Central memory CD8-positive, alpha-beta T cell (primary cell): ENCODE measurements at regions not wholly inside any gene's neighbourhood (a gene's known extent, or its start where the extent isn't known, plus 50 kb on each side); places are given as distances from the start of the nearest gene placed in this dataset.
"Not testable (repeated sequence)": the region's sequence is repeated elsewhere in the genome, so short reads cannot be mapped to it uniquely, and the experiment has no call there.

Source experiments
- ATAC-seq: fragments of 150-1000 bp; cut with Tn5 transposase; replicated peaks from 2 replicates; pipeline ENCODE4 v1.10.0; 2022; ENCODE audit warnings: mild to moderate bottlenecking, moderate FRiP score, moderate number of reproducible peaks; ENCODE audit not compliant: poor library complexity, severe bottlenecking; ENCODE audit errors: extremely low read depth
- DNase-seq, 2 donors: peaks; one replicate each; pipeline ENCODE4 v3.0.0; 2021; ENCODE audit warnings: low spot score in 2 of 2
- H3K27ac Mint-ChIP-seq: one replicate; pipeline ENCODE4 v1.8.0; 2022; ENCODE audit warnings: low read depth, mild to moderate bottlenecking, moderate library complexity, mixed read lengths
- H3K27me3 Mint-ChIP-seq: one replicate; pipeline ENCODE4 v1.8.0; 2022; ENCODE audit warnings: mixed read lengths
- H3K36me3 Mint-ChIP-seq: one replicate; pipeline ENCODE4 v1.8.0; 2022; ENCODE audit warnings: mild to moderate bottlenecking, moderate library complexity, mixed read lengths; ENCODE audit not compliant: insufficient read depth
- H3K4me1 Mint-ChIP-seq: one replicate; pipeline ENCODE4 v1.8.0; 2022; ENCODE audit warnings: mixed read lengths
- H3K4me3 Mint-ChIP-seq: one replicate; pipeline ENCODE4 v1.8.0; 2022; ENCODE audit warnings: mild to moderate bottlenecking, moderate library complexity, mixed read lengths
- H3K9me3 Mint-ChIP-seq: one replicate; pipeline ENCODE4 v1.8.0; 2022; ENCODE audit warnings: mixed read lengths

DNA sequence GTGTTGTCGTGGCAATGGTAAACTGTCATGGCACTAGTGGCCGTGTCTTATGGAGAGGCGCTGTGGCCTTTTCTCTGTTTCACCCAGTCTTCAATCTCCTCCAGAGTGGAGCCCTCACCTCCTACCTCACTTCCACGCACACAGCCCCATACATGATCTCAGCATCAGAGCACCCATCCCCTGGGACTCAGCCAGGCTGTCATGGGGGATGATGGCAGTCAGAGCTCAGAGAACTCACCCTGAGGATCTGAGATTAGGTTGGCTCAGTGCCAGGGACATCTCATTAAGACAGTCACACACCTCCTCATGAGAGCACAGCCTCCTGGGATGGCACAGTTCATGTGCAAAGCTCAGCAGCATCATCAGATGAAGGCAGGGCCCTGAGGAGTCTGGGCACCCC lies 316.3 kb downstream of the ADGRD1 start:
- H3K4me3 Mint-ChIP-seq, ATAC-seq, H3K4me1 Mint-ChIP-seq: not testable (repeated sequence)

DNA sequence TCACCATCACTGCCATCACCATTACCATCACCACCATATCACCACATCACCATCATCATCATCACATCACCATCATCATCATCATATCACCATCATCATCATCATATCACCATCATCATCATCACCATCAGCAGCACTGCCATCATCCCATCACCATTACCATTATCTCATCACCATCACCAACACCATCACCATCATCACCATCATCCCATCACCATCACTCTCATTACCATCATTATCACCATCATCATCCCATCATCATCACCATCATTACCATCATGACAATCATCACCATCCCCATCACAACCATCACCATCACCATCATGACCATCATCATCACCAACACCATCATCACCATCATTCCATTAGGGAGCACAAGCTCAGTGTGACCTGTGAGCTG lies 318.0 kb downstream of the ADGRD1 start:
- no peaks in the 10 kb centered on the region for H3K9me3 Mint-ChIP-seq
- no peak overlapping the region for H3K27ac Mint-ChIP-seq
- H3K4me1 Mint-ChIP-seq, result no peaks in the 10 kb centered on the region
- no peak overlapping the region for H3K4me3 Mint-ChIP-seq
- H3K27me3 Mint-ChIP-seq, result no peaks in the 10 kb centered on the region
- no peak for DNase-seq
- no peaks in the 10 kb centered on the region for H3K36me3 Mint-ChIP-seq
- ATAC-seq, result no peak

More for the DNA sequence above, 316.3 kb downstream of the ADGRD1 start:
- H3K27ac Mint-ChIP-seq, H3K27me3 Mint-ChIP-seq, H3K36me3 Mint-ChIP-seq, DNase-seq, H3K9me3 Mint-ChIP-seq: not testable (repeated sequence)

DNA sequence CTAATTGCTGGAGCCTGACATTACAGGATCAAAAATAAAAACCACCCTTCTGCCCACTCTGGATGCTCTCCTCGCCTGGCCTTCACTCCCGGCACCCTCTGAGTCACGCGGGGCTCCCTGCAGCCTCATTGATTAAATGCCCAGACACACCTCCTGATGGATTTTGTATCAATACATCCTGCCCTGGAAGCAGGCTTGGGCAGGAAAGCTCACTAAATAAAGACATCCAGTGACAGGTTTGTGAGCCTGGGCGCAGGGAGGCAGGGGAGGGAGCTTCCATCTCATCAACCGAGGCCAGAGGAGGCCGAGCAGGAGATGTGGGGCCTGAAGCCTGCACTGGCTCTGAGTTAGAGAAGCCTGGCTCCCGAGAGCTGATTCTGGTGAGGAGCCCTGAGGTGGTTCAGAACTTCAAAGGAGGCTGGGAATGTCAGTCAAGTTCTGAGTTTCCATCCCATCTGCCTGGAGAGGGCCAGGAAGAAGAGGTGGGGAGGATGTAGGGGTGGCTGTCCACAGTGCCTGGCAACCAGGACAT lies 318.6 kb downstream of the ADGRD1 start:
- not testable (repeated sequence) for H3K4me3 Mint-ChIP-seq, H3K36me3 Mint-ChIP-seq, DNase-seq, H3K9me3 Mint-ChIP-seq, ATAC-seq, H3K27ac Mint-ChIP-seq, H3K27me3 Mint-ChIP-seq, H3K4me1 Mint-ChIP-seq

DNA sequence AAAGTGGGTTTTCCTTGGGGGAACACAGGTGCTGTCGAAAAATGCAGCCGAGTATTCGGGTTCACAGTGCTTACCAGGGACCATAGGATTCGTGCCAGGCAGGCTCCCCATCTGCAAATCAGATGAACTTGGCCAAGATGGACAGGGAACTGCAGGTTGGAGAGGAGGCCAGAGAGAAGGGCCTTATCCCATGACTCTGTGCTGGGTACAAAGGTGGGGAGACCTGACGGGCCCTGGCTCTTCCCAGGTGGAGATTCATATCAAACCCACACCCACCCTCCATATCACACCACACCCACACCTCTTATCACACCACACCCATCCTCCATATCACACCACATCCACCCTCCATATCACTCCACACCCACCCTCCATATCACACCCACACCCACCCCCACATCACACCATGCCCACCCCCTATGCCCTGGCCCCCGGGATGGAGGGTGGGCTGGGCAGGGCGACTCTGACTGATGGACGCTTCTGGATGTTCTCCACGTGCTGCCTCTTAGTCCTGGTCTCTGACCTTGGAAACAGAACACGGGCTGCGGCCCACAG lies 319.7 kb downstream of the ADGRD1 start:
- Mint-ChIP-seq H3K27me3 (no peaks in the 10 kb centered on the region), H3K4me1 (no peaks in the 10 kb centered on the region), H3K9me3 (no peaks in the 10 kb centered on the region), H3K4me3 (no peak overlapping the region), H3K27ac (no peak overlapping the region), H3K36me3 (no peaks in the 10 kb centered on the region)
- DNase-seq, result no peak
- no peak for ATAC-seq

DNA sequence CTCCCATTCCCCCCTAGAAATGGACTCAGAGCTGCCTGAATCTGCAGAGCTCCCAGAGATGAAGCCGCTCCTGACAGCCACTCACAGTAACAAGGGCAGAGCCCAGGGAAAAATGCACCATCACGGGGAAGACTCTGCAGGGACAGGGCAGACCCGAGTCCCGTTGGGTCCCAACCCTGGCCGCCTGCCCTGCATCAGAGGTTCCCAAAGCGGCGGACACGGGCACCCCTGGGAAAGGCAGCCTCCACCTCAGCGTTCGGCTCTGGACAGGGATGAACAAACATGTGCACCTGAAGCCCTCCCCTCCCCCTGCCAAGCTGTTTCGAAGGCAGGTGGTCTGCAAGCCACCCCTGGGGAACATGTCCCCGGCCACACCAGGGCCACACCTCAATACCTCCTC lies 320.4 kb downstream of the ADGRD1 start:
- ATAC-seq (no peak), DNase-seq (no peak)
- Mint-ChIP-seq H3K27ac (no peak overlapping the region), H3K9me3 (no peaks in the 10 kb centered on the region), H3K4me1 (no peaks in the 10 kb centered on the region), H3K36me3 (no peaks in the 10 kb centered on the region), H3K27me3 (no peaks in the 10 kb centered on the region), H3K4me3 (no peak overlapping the region)

DNA sequence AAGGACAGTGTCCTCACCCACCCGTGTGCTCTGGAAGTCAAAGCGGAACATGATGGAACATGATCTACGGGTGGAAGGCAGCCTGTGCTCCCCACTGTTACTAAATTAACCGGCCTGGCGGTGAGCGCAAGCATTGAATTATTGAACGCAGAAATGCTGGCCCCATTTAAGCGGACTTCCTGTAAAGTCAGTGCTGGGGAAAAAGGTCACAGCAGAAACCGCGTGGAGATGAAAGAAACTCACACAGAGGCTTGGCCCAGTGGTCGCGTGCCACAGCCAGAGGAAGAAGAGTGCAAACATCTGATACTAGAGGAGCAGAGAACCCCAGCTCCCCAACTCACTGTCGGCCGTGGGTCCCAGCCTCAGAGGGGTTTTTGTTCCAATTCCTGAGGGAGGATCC lies 321.2 kb downstream of the ADGRD1 start:
- H3K27ac Mint-ChIP-seq, result no peak overlapping the region
- H3K9me3 Mint-ChIP-seq, result no peaks in the 10 kb centered on the region
- no peaks in the 10 kb centered on the region for H3K27me3 Mint-ChIP-seq
- H3K4me3 Mint-ChIP-seq, result no peak overlapping the region
- ATAC-seq (no peak), DNase-seq (no peak)
- no peaks in the 10 kb centered on the region for H3K4me1 Mint-ChIP-seq
- no peaks in the 10 kb centered on the region for H3K36me3 Mint-ChIP-seq

DNA sequence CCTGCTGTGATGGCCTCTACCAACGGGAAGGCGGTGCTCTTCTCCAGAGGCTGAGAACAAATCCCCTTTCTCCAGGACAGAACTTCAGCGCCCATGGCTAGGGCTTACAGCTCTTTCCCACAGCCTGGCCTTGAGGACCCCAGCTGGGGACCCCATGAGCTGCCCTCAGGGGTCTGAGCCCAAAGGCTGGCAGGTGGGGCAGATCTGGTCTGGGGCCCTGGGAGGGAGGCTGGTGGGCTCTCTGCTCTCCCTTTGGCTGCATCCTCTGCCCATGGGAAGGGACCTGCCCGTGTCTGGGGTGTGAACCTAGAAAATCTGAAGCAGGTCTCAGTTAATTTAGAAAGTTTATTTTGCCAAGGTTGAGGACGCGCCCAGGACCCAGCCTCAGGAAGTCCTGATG lies 322.1 kb downstream of the ADGRD1 start:
- no peaks in the 10 kb centered on the region for H3K36me3 Mint-ChIP-seq
- no peak for DNase-seq
- no peak for ATAC-seq
- H3K27ac Mint-ChIP-seq, result no peak overlapping the region
- no peaks in the 10 kb centered on the region for H3K9me3 Mint-ChIP-seq
- no peaks in the 10 kb centered on the region for H3K27me3 Mint-ChIP-seq
- H3K4me3 Mint-ChIP-seq, result no peak overlapping the region
- no peaks in the 10 kb centered on the region for H3K4me1 Mint-ChIP-seq

DNA sequence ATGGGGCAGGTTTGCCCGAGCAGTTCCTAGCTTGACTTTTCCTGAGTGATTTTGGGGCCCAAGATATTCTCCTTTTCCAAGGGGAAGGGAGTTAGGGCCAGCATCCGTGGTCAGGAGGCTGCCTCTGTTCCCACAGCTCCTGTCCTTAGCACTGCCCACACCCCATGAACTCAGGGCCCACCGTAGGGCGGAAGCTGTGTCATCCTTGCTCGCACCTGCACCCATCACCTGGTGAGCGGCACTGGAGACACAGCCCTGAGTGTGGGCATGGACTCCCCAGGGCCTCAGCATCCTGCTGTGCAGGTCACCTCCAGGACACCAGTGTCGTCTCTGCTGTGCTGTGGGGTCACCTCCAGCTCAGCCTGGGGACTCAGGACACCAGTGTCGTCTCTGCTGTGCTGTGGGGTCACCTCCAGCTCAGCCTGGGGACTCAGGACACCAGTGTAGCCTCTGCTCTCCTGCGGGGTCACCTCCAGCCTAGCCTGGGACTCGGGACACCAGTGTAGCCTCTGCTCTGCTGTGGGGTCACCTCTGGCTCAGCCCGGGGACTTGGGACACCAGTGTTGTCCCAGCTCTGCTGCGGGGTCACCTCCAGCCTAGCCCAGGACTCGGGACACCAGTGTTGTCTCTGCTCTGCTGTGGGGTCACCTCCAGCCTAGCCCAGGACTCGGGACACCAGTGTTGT lies 322.9 kb downstream of the ADGRD1 start:
- H3K9me3 Mint-ChIP-seq, result no peaks in the 10 kb centered on the region
- no peak overlapping the region for H3K4me3 Mint-ChIP-seq
- H3K27me3 Mint-ChIP-seq, result no peaks in the 10 kb centered on the region
- no peak for DNase-seq
- no peak for ATAC-seq
- peaks cover 2% of the 10 kb centered on the region for H3K36me3 Mint-ChIP-seq
- no peaks in the 10 kb centered on the region for H3K4me1 Mint-ChIP-seq
- no peak overlapping the region for H3K27ac Mint-ChIP-seq

DNA sequence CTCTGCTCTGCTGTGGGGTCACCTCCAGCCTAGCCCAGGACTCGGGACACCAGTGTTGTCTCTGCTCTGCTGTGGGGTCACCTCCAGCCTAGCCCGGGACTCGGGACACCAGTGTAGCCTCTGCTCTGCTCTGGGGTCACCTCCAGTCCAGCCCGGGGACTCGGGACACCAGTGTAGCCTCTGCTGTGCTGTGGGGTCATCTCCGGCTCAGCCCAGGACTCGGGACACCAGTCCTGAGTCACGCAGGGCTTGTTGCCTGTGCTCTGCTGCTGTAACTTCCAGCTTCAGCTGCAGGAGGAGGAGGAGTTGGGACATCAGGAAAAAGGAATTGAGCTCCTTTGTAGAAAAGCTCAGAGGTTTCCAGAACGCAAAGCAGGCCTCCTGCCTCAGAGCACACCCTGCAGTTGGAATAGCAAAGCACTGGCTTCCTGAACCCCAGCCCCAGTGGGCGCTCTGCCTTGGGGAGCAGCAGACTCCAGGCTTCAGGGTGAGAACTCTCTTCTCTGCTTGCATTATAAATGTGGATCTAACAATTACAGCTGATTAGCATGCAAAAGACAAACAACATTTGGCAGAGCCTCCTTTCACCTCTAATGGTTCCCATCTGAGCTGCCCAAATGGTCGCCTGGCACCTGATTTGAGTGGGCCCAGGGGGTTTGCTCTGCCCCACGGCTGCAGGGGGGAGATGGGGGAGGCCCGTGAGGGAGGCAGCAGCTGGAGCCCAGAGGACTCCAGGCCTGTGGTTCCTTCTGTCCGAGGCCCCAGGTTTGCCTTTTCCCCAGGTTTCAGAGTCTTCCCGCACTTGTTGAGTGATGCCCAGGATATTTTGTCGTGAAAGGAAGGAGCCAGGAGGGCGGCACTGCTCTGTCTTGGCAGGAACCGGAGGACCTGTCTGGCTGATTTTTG lies 323.7 kb downstream of the ADGRD1 start:
- H3K4me1 Mint-ChIP-seq, H3K4me3 Mint-ChIP-seq, ATAC-seq, H3K27me3 Mint-ChIP-seq, H3K27ac Mint-ChIP-seq, H3K36me3 Mint-ChIP-seq, DNase-seq, H3K9me3 Mint-ChIP-seq: not testable (repeated sequence)

DNA sequence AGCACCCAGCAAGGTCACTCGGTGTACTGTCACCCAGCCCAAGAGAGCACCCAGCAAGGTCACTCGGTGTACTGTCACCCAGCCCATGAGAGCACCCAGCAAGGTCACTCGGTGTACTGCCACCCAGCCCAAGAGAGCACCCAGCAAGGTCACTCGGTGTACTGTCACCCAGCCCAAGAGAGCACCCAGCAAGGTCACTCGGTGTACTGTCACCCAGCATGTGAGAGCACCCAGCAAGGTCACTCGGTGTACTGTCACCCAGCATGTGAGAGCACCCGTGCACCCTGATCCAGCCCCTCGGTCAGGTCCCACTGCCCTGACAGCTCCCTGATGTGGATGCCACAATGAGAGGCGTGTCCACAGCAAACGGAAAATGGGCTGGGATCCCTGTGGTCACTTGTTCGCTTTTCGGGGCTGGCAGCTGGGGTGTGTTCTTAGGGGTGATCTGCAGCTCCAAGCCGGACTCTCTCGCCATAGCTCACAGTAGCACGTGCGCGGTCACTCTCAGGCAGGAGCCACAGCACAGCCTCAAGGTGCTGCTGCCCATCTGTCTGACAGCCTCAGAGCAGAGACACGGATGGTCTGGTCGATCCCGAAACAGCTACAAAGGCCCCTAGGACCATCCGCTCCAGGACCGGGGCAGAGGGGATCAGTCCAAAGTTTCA lies 324.9 kb downstream of the ADGRD1 start:
- H3K4me1 Mint-ChIP-seq, DNase-seq, H3K4me3 Mint-ChIP-seq, H3K9me3 Mint-ChIP-seq, H3K36me3 Mint-ChIP-seq, ATAC-seq, H3K27me3 Mint-ChIP-seq, H3K27ac Mint-ChIP-seq: not testable (repeated sequence)

DNA sequence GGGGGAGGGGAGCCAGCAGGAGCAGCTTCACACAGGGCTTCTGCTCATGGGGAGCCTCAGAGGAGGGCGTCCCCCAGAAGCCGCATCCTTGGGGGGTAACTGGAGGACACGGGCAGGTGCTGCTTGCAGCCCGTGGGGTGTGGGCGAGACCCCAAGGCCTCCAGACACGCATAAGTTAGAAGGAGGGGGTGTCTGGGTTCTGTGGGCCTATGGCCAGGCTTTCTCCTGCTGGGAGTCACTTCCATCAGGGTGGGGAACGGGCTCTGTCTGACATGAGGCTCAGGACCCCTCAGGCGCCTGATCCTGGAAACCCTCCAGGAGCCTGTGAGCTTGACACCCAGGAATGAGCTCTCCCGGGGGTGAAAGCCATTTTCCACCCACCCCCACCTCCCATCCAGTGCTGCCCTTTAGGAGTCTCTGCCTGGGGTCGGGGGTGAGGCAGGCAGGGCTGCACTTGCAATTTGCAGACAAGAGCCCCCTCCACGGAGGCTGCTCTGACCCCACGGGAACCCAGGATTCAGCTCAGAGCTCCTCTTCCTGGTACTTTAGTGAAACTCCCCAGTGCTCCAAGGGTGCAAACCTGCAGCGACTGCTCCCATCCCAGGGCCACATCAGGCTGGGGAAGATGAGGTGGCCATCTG lies 325.7 kb downstream of the ADGRD1 start:
- peaks cover 2% of the 10 kb centered on the region for H3K36me3 Mint-ChIP-seq
- no peaks in the 10 kb centered on the region for H3K9me3 Mint-ChIP-seq
- ATAC-seq, result no peak
- no peak overlapping the region for H3K4me3 Mint-ChIP-seq
- DNase-seq, result no peak
- H3K27ac Mint-ChIP-seq, result no peak overlapping the region
- H3K27me3 Mint-ChIP-seq, result no peaks in the 10 kb centered on the region
- no peaks in the 10 kb centered on the region for H3K4me1 Mint-ChIP-seq

DNA sequence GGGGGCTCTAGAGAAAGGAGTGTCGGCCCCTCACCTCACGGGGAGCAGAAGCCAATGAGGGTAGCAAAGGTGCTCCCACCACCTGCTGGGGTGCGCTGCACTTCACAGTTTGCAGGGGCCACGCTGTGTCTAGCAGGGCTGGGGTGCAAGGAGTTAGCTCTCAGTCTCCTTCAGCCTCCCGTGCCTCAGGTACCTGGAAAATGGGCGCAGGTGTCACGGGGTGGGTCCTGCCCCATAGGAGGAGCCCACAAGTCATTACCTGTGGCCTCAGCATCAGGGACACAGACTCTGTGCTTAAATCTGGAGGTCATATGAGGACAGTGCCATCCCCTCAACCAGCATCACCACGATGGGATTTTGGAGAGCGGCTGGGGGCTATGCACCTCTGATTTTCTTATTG lies 326.7 kb downstream of the ADGRD1 start:
- ATAC-seq (no peak), DNase-seq (no peak)
- no peak overlapping the region for H3K4me3 Mint-ChIP-seq
- peaks cover 2% of the 10 kb centered on the region for H3K36me3 Mint-ChIP-seq
- no peak overlapping the region for H3K27ac Mint-ChIP-seq
- no peaks in the 10 kb centered on the region for H3K9me3 Mint-ChIP-seq
- no peaks in the 10 kb centered on the region for H3K27me3 Mint-ChIP-seq
- no peaks in the 10 kb centered on the region for H3K4me1 Mint-ChIP-seq
